ENCODE measurements at regions not wholly inside any gene's neighbourhood (a gene's known extent, or its start where the extent isn't known, plus 50 kb on each side); places are given as distances from the start of the nearest gene placed in this dataset.
A peak's percentile ranks its signal among the peaks of the same experiment; 100 is the strongest.

- H3K27me3 ChIP-seq, result peaks cover 0 to 13% (median 0%) of the 10 kb centered on the region in 7 donors
- intact Hi-C loops (cut with DNase I), result loop anchor here in 7 of 10 donors (5.0 to 10.0 kb wide), 5 partner anchors 180 to 493 kb away; no protein-coding TSS in a partner anchor
- WGBS, 2 donors, result 17 to 19% methylated on average over 2 of the region's 2 CpGs
- H3K27ac ChIP-seq, result no peak overlapping the region
- ATAC-seq (no peak), DNase-seq (no peak)
- H3K4me3 ChIP-seq, result no peak overlapping the region
- no peaks in the 10 kb centered on the region for H3K9me3 ChIP-seq
- peak in 8 of 9 donors; percentile 25 to 61 (median 51) for TF ChIP-seq CTCF (IDR thresholded peaks at IDR 0.05)
- H3K4me1 ChIP-seq, result no peaks in the 10 kb centered on the region
- no peaks in the 10 kb centered on the region for H3K36me3 ChIP-seq
Measured at GRCh38 chrX:81377329-81377728, 175.4 kb downstream of the SH3BGRL start.

GRCh38 chrX:81378560-81378959 is 176.7 kb downstream of the SH3BGRL start:
- ATAC-seq (no peak), DNase-seq (no peak)
- intact Hi-C loops (cut with DNase I), result loop anchor here in 7 of 10 donors (5.0 to 10.0 kb wide), 5 partner anchors 181 to 494 kb away; no protein-coding TSS in a partner anchor
- Histone ChIP-seq H3K27me3 (peaks cover 0 to 13% (median 0%) of the 10 kb centered on the region in 7 donors), H3K4me3 (no peak overlapping the region), H3K4me1 (no peaks in the 10 kb centered on the region), H3K27ac (no peak overlapping the region), H3K36me3 (no peaks in the 10 kb centered on the region), H3K9me3 (no peaks in the 10 kb centered on the region)
- TF ChIP-seq CTCF (IDR thresholded peaks at IDR 0.05), result no peak
- WGBS, 2 donors, result 79 to 86% methylated on average over 1 of the region's 1 CpG

- Histone ChIP-seq H3K36me3 (no peaks in the 10 kb centered on the region), H3K27me3 (no peaks in the 10 kb centered on the region), H3K9me3 (peaks cover 0 to 11% (median 0%) of the 10 kb centered on the region in 11 donors), H3K4me3 (no peak overlapping the region), H3K27ac (no peak overlapping the region), H3K4me1 (no peaks in the 10 kb centered on the region)
- ATAC-seq, result peak in 5 of 8 donors; percentile 46 to 57 (median 53)
- no peak for TF ChIP-seq CTCF (IDR thresholded peaks at IDR 0.05)
- no peak for DNase-seq
- intact Hi-C loops (cut with DNase I), result no loop called here
Measured at GRCh38 chrX:81390237-81390636, 188.3 kb downstream of the SH3BGRL start.

- no peaks in the 10 kb centered on the region for H3K36me3 ChIP-seq
- TF ChIP-seq CTCF (IDR thresholded peaks at IDR 0.05), result no peak
- H3K27me3 ChIP-seq, result no peaks in the 10 kb centered on the region
- no peaks in the 10 kb centered on the region for H3K4me1 ChIP-seq
- no peak overlapping the region for H3K4me3 ChIP-seq
- DNase-seq (no peak), ATAC-seq (no peak)
- H3K9me3 ChIP-seq, result no peaks in the 10 kb centered on the region
- no peak overlapping the region for H3K27ac ChIP-seq
- intact Hi-C loops (cut with DNase I), result no loop called here
Measured at GRCh38 chrX:81392396-81392795, 190.5 kb downstream of the SH3BGRL start.

All from heart right ventricle (tissue), 16 donors.